Panc1 (cell line): ENCODE measurements at regions not wholly inside any gene's neighbourhood (a gene's known extent, or its start where the extent isn't known, plus 50 kb on each side); places are given as distances from the start of the nearest gene placed in this dataset.

ENCODE experiments used
- ATAC-seq: fragments of 200-7000 bp; cut with Tn5 transposase; 2 replicates; pipeline ENCODE4 v1.9.1; 2020; ENCODE audit warnings: mild to moderate bottlenecking, moderate library complexity
- BruUV-seq: library from RNA; stranded (reverse); fragments of 400-500 nt; replicated peaks from 2 replicates; lab custom pipeline; 2021; lab: Mats Ljungman, UMichigan
- CTCF ChIA-PET: fragments of 300-600 bp; sonication (Branson Sonifier 250); formaldehyde crosslinking; loops from one replicate; lab custom pipeline; 2022; ENCODE audit warnings: antibody characterized with exemption; lab: Charles Lee
- POLR2A ChIA-PET: fragments of 300-600 bp; sonication (Branson Sonifier 250); formaldehyde crosslinking; loops from one replicate; lab custom pipeline; 2022; ENCODE audit warnings: antibody characterized with exemption; lab: Charles Lee
- DNase-seq: peaks from one replicate; pipeline ENCODE4 v3.0.0-alpha.2; 2010; ENCODE audit warnings: low read depth, low spot score
- H3K27ac ChIP-seq: 2 replicates; pipeline ENCODE4 v1.5.1; 2011; ENCODE audit warnings: mild to moderate bottlenecking, low read length, inconsistent platforms
- H3K27me3 ChIP-seq: fragments of 200-500 bp; sonication (Bioruptor generic); 2 replicates; pipeline ENCODE4 v1.6.0; 2014; ENCODE audit warnings: low read length, inconsistent platforms; ENCODE audit not compliant: control insufficient read depth, insufficient read depth
- H3K36me3 ChIP-seq: fragments of 200-500 bp; sonication (Bioruptor generic); 2 replicates; pipeline ENCODE4 v1.5.1; 2014; ENCODE audit warnings: inconsistent platforms, mild to moderate bottlenecking, low read length, moderate library complexity; ENCODE audit not compliant: control insufficient read depth, insufficient read depth
- H3K4me1 ChIP-seq: 2 replicates; pipeline ENCODE4 v1.5.1; 2011; ENCODE audit warnings: inconsistent platforms, mild to moderate bottlenecking, low read length, moderate library complexity; ENCODE audit not compliant: control insufficient read depth, insufficient read depth
- H3K4me3 ChIP-seq, 2 experiments: 2 replicates each; pipeline ENCODE4 v1.5.1; 2011 to 2012; ENCODE audit warnings: low read depth in 2 of 2, low read length in 2 of 2, mild to moderate bottlenecking in 2 of 2, inconsistent platforms in 1 of 2, moderate library complexity in 1 of 2
- H3K9me3 ChIP-seq: fragments of 200-500 bp; sonication (Bioruptor generic); 2 replicates; pipeline ENCODE4 v1.5.1; 2014; ENCODE audit warnings: low read depth, mild to moderate bottlenecking, inconsistent platforms, low read length, moderate library complexity; ENCODE audit not compliant: control insufficient read depth, insufficient read depth
- POLR2AphosphoS5 ChIP-seq: IDR thresholded peaks from 2 replicates; pipeline ENCODE4 v1.6.1; 2012; ENCODE audit warnings: mild to moderate bottlenecking, low read depth, low read length, moderate library complexity
- REST ChIP-seq, 2 experiments: IDR thresholded peaks; 2 replicates each; pipeline ENCODE4 v1.6.1; 2011 to 2012; ENCODE audit warnings: low read depth in 2 of 2, control low read depth in 1 of 2, low read length in 1 of 2, mild to moderate bottlenecking in 1 of 2, moderate library complexity in 1 of 2; ENCODE audit not compliant: insufficient read depth in 1 of 2
- SIN3A ChIP-seq: IDR thresholded peaks from 2 replicates; pipeline ENCODE4 v1.6.1; 2012; ENCODE audit warnings: low read depth, mild to moderate bottlenecking, low read length, moderate library complexity, borderline replicate concordance; ENCODE audit not compliant: insufficient read depth
- TCF7L2 ChIP-seq: IDR thresholded peaks from 2 replicates; pipeline ENCODE4 v1.6.1; 2011; ENCODE audit warnings: mild to moderate bottlenecking, low read depth, low read length, inconsistent platforms
- in situ Hi-C: cut with HindIII; loops from 2 replicates; pipeline ENCODE4 v1.10.0; 2016; ENCODE audit warnings: low sequenced_read_pairs, low pct_unique_long_range_greater_than_20kb
- intact Hi-C: fragments of 100-400 bp; cut with micrococcal nuclease; formaldehyde crosslinking; loops from one replicate; pipeline ENCODE4 v1.10.0; 2022; ENCODE audit not compliant: unreplicated experiment
- TF ChIP-seq, protein P1 (sequence below): fragments of 450-650 bp; IDR thresholded peaks from 2 replicates; pipeline ENCODE4 v1.5.1; 2017; ENCODE audit warnings: mild to moderate bottlenecking

DNA sequence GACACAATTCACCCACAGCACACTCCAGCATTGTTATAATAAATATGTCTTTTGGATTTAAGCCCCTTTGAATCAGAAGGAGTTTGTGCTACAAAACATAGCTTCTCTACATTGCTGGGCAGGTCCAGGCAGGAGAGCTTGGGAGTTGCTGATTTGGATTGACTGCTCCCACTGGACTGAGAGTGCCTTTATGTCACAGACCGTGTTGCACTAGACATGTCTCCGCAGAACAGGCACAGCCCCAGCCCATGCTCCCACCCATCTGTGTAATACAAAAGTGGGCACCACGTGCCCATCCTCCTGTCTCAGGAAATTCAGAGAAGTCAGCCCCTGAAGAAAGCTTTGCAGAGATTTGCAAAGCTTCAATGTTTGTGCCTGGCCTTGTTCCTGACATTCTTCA, 117.1 kb downstream of the MED10 start:
- no peaks in the 10 kb centered on the region for H3K36me3 ChIP-seq
- intact Hi-C loops = no loop called here
- H3K27ac ChIP-seq = no peak overlapping the region
- CTCF ChIA-PET = no interaction called here
- H3K4me3 ChIP-seq = no peak overlapping the region
- TF ChIP-seq TCF7L2 (no peak), SIN3A (no peak), REST (IDR thresholded peaks at IDR 0.05; ENCODE audit: insufficient read depth in 1 of 2, low read depth in 2 of 2, low read length in 1 of 2) (no peak), POLR2AphosphoS5 (no peak)
- TF ChIP-seq, protein P1, sequence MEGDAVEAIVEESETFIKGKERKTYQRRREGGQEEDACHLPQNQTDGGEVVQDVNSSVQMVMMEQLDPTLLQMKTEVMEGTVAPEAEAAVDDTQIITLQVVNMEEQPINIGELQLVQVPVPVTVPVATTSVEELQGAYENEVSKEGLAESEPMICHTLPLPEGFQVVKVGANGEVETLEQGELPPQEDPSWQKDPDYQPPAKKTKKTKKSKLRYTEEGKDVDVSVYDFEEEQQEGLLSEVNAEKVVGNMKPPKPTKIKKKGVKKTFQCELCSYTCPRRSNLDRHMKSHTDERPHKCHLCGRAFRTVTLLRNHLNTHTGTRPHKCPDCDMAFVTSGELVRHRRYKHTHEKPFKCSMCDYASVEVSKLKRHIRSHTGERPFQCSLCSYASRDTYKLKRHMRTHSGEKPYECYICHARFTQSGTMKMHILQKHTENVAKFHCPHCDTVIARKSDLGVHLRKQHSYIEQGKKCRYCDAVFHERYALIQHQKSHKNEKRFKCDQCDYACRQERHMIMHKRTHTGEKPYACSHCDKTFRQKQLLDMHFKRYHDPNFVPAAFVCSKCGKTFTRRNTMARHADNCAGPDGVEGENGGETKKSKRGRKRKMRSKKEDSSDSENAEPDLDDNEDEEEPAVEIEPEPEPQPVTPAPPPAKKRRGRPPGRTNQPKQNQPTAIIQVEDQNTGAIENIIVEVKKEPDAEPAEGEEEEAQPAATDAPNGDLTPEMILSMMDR = no peak
- POLR2A ChIA-PET = no interaction called here
- DNase-seq = no peak
- peaks cover 2% of the 10 kb centered on the region; the same call in 1 of the 2 replicates for H3K27me3 ChIP-seq
- in situ Hi-C loops = no loop called here
- no peaks in the 10 kb centered on the region for H3K9me3 ChIP-seq
- no peaks in the 10 kb centered on the region for H3K4me1 ChIP-seq
- BruUV-seq = no TSS peak
- no peak for ATAC-seq

DNA sequence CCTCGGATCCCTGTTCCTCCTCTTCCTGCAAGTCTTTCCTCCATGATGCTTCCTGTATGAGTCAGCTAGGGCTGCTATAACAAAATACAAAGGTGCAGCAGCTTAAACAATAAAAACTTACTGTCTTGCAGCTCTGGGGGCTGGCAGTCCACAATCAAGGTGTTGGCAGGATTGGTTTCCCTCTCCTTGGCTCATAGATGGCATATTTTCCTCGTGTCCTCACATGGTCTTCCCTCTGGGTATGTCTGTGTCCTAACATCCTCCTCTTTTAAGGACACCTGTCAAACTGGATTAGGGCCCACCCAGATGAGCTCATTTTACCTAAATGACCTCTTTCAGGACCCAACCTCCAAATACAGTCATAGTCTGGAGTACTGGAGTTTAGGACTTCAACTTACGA, 117.5 kb downstream of the MED10 start:
- in situ Hi-C loops = no loop called here
- Histone ChIP-seq H3K36me3 (no peaks in the 10 kb centered on the region), H3K27ac (no peak overlapping the region), H3K9me3 (no peaks in the 10 kb centered on the region), H3K4me3 (no peak overlapping the region), H3K27me3 (peaks cover under 1% of the 10 kb centered on the region; the same call in 1 of the 2 replicates), H3K4me1 (no peaks in the 10 kb centered on the region)
- intact Hi-C loops = no loop called here
- DNase-seq (no peak), ATAC-seq (no peak)
- ChIA-PET CTCF (no interaction called here), POLR2A (no interaction called here)
- no peak for TF ChIP-seq SIN3A
- TF ChIP-seq, protein P1 = no peak
- TF ChIP-seq POLR2AphosphoS5 = no peak
- no peak for TF ChIP-seq REST (IDR thresholded peaks at IDR 0.05; ENCODE audit: insufficient read depth in 1 of 2, low read depth in 2 of 2, low read length in 1 of 2)
- no peak for TF ChIP-seq TCF7L2
- BruUV-seq = no TSS peak
